SU-DHL-6 (cell line): ENCODE measurements at regions not wholly inside any gene's neighbourhood (a gene's known extent, or its start where the extent isn't known, plus 50 kb on each side); places are given as distances from the start of the nearest gene placed in this dataset.

Source experiments
- H2AFZ ChIP-seq: fragments of 200-600 bp; sonication (generic); 2 replicates; pipeline ENCODE4 v1.6.1; 2014; ENCODE audit warnings: low read depth, mild to moderate bottlenecking, moderate library complexity, mixed read lengths, antibody characterized with exemption, low read length; ENCODE audit not compliant: severe bottlenecking
- H3F3A ChIP-seq: fragments of 200-600 bp; shearing (Covaris generic); 2 replicates; pipeline ENCODE4 v1.6.0; 2016; ENCODE audit warnings: antibody characterized with exemption, mild to moderate bottlenecking; ENCODE audit not compliant: insufficient read depth
- H3K27ac ChIP-seq: fragments of 200-600 bp; sonication (generic); 2 replicates; pipeline ENCODE4 v1.5.1; 2016; ENCODE audit warnings: low read depth, mild to moderate bottlenecking, low read length, moderate library complexity, mixed read lengths
- H3K27me3 ChIP-seq: fragments of 200-600 bp; sonication (generic), shearing (Covaris generic); 2 replicates; pipeline ENCODE4 v1.6.0; 2014; ENCODE audit warnings: mild to moderate bottlenecking, low read length
- H3K36me3 ChIP-seq: fragments of 200-600 bp; sonication (generic); 2 replicates; pipeline ENCODE4 v1.6.1; 2014; ENCODE audit warnings: mild to moderate bottlenecking, low read length, mixed read lengths
- H3K4me2 ChIP-seq: fragments of 300-600, 200-600 bp; shearing (Covaris generic), sonication (generic); 2 replicates; pipeline ENCODE4 v1.6.0; 2014; ENCODE audit warnings: low read length, low read depth, mild to moderate bottlenecking; ENCODE audit not compliant: poor library complexity, severe bottlenecking
- H3K4me3 ChIP-seq: fragments of 200-600 bp; sonication (generic); 2 replicates; pipeline ENCODE4 v1.5.1; 2014; ENCODE audit warnings: antibody characterized with exemption, low read length, mild to moderate bottlenecking, mixed read lengths; ENCODE audit not compliant: insufficient read depth, poor library complexity, severe bottlenecking
- H3K79me2 ChIP-seq: fragments of 200-600 bp; sonication (generic); 2 replicates; pipeline ENCODE4 v1.6.1; 2014; ENCODE audit warnings: mild to moderate bottlenecking, low read length, moderate library complexity; ENCODE audit not compliant: insufficient read depth
- H3K9ac ChIP-seq: fragments of 200-600 bp; sonication (generic); 2 replicates; pipeline ENCODE4 v1.7.0; 2014; ENCODE audit warnings: mild to moderate bottlenecking, low read length
- H3K9me2 ChIP-seq: fragments of 200-600 bp; sonication (generic); replicated peaks from 2 replicates; pipeline ENCODE4 v1.6.1; 2014; ENCODE audit warnings: low read length; ENCODE audit not compliant: insufficient read depth
- H3K9me3 ChIP-seq: fragments of 200-600 bp; sonication (generic); 2 replicates; pipeline ENCODE4 v1.6.1; 2014; ENCODE audit warnings: low read length, mixed read lengths; ENCODE audit not compliant: insufficient read depth
- H4K20me1 ChIP-seq: fragments of 200-600 bp; sonication (generic); 2 replicates; pipeline ENCODE4 v1.6.1; 2014; ENCODE audit warnings: low read depth, mild to moderate bottlenecking, antibody characterized with exemption, low read length, moderate library complexity, mixed read lengths
- CTCF ChIP-seq: fragments of 200-600 bp; sonication (generic); IDR thresholded peaks from one replicate; pipeline ENCODE4 v1.5.1; 2017; ENCODE audit warnings: antibody characterized with exemption, mild to moderate bottlenecking, low read length, moderate library complexity; ENCODE audit not compliant: insufficient read depth, poor library complexity, severe bottlenecking
- EZH2phosphoT487 ChIP-seq: fragments of 200-600 bp; sonication (generic), shearing (Covaris generic); conservative IDR thresholded peaks from 2 replicates; pipeline ENCODE4 v1.6.1; 2018; ENCODE audit warnings: mild to moderate bottlenecking, antibody characterized with exemption, low read length, moderate library complexity, mixed read lengths

- H3K36me3 ChIP-seq = no peaks in the 10 kb centered on the region
- H3K9ac ChIP-seq = no peak overlapping the region
- no peak for TF ChIP-seq EZH2phosphoT487
- no peak for TF ChIP-seq CTCF
- H3K4me3 ChIP-seq = no peak overlapping the region
- H2AFZ ChIP-seq = no peak overlapping the region
- H3K27ac ChIP-seq = no peak overlapping the region
- H3K79me2 ChIP-seq = no peaks in the 10 kb centered on the region
- no peaks in the 10 kb centered on the region for H3K9me2 ChIP-seq
- H4K20me1 ChIP-seq = no peaks in the 10 kb centered on the region
- no peaks in the 10 kb centered on the region for H3K9me3 ChIP-seq
- H3F3A ChIP-seq = no peaks in the 10 kb centered on the region
- H3K27me3 ChIP-seq = no peaks in the 10 kb centered on the region
- no peak overlapping the region for H3K4me2 ChIP-seq
Observed at GRCh38 chr4:137981277-137981676, 260.9 kb downstream of the SLC7A11 start.

GRCh38 chr4:137980641-137981040, 261.5 kb downstream of the SLC7A11 start:
- no peak overlapping the region for H3K4me3 ChIP-seq
- no peaks in the 10 kb centered on the region for H3K9me2 ChIP-seq
- no peaks in the 10 kb centered on the region for H3K9me3 ChIP-seq
- H2AFZ ChIP-seq = no peak overlapping the region
- no peak overlapping the region for H3K9ac ChIP-seq
- H3K27me3 ChIP-seq = no peaks in the 10 kb centered on the region
- H3F3A ChIP-seq = no peaks in the 10 kb centered on the region
- H3K4me2 ChIP-seq = no peak overlapping the region
- H3K79me2 ChIP-seq = no peaks in the 10 kb centered on the region
- TF ChIP-seq CTCF (no peak), EZH2phosphoT487 (no peak)
- no peak overlapping the region for H3K27ac ChIP-seq
- H4K20me1 ChIP-seq = no peaks in the 10 kb centered on the region
- H3K36me3 ChIP-seq = no peaks in the 10 kb centered on the region

- no peaks in the 10 kb centered on the region for H3F3A ChIP-seq
- H3K36me3 ChIP-seq = no peaks in the 10 kb centered on the region
- no peak overlapping the region for H3K4me2 ChIP-seq
- H3K27me3 ChIP-seq = no peaks in the 10 kb centered on the region
- H4K20me1 ChIP-seq = no peaks in the 10 kb centered on the region
- H3K27ac ChIP-seq = no peak overlapping the region
- no peak overlapping the region for H3K9ac ChIP-seq
- H3K79me2 ChIP-seq = no peaks in the 10 kb centered on the region
- no peaks in the 10 kb centered on the region for H3K9me3 ChIP-seq
- TF ChIP-seq EZH2phosphoT487 (no peak), CTCF (no peak)
- H2AFZ ChIP-seq = no peak overlapping the region
- H3K9me2 ChIP-seq = no peaks in the 10 kb centered on the region
- no peak overlapping the region for H3K4me3 ChIP-seq
Observed at GRCh38 chr4:137979938-137980337, 262.2 kb downstream of the SLC7A11 start.
